ENCODE measurements at regions not wholly inside any gene's neighbourhood (a gene's known extent, or its start where the extent isn't known, plus 50 kb on each side); places are given as distances from the start of the nearest gene placed in this dataset.

DNA sequence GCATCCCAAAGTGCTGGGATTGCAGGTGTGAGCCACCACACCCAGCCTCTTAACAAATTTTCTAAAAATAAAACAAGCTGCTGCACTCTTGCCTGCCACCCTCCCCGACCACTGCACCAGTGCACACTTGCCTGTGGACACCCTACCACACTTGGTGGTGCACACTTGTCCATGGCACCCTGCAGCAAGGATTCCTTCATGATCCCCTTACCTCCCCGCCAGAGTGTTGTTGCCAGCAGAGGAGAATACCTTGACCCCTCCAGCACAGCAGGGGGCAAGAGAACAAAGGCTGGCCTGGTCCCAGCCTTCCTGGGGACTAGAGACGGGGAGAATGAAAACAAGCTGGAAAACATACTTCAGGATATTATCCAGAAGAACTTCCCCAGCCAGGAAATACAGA is 65.9 kb upstream of the KCND2 start:
- DNase-seq = no peak

DNA sequence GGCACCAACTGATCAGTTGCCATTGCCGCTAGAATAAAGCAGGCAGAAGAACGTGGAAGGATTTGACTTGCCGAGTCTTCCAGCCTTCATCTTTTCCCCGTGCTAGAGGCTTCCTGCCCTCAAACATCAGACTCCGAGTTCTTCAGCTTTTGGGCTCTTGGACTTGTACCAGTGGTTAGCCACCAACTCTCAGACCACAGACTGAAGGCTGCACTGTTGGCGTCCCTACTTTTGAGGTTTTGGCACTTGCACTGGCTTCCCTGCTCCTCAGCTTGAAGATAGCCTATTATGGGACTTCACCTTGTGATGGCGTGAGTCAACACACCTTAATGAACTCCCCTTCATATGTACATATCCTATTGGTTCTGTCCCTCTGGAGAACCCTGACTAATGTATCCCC is 57.3 kb upstream of the KCND2 start:
- no peak for DNase-seq

DNA sequence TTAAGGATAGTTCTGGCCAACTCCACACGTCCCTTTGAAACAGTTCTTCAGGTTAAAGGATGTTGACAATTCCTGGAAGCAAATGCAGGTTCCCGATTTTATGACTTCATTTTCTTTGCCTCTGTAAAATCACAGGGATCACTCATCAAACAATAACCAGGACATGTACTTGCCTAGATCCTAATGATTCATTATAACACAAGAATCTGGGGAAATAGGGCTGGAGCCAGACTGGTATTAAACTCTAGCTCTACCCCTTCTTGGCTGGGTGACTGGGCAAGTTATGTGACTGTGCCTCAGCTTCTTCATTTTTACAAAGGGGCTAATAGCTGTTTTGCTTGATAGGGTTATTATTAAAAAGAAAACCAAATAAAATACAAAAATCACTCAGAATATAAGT is 56.0 kb upstream of the KCND2 start:
- DNase-seq = no peak

DNA sequence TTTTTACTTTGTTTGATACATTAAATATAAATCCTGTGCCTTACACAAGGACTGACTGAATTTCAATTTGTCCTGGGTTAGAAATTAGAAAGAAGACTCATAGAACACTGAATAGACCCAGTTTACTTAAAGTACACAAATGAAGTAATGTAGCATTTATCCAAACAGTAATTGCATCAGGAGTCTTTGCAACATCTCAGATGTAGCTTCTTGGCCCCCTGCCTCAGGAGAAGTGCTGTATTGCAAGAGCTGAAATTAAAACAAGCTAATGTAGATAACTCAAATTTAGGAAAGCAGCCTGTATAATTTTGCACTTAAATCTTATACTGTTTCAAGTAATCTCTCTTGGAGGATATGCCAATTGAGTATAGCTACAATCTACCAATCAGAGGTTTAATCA is 54.3 kb upstream of the KCND2 start:
- no peak for DNase-seq

DNA sequence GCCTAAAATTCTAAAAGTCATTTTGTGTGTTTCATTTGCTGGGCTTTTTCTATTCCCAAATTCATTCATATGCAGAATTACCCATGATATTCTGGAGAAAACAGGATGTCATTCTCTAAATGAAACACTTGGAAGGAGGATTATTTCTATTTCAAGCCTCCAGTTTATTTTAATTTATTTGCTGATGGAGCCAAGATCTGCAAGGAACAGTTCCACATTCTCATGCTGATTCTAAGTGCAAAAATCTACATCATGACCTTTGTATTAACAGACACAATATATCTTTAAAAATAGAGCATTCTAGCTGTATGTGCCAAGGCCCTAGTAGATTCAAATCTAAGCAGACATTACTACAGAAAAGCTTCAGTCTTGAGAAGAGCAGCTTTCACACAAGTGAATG is 51.3 kb upstream of the KCND2 start:
- DNase-seq = no peak
